Gastrocnemius medialis (tissue), 4 donors: ENCODE measurements at regions not wholly inside any gene's neighbourhood (a gene's known extent, or its start where the extent isn't known, plus 50 kb on each side); places are given as distances from the start of the nearest gene placed in this dataset.

Experiments used
- POLR2A ChIP-seq, 2 donors: fragments of 450-650 bp; IDR thresholded peaks; one replicate each; pipeline ENCODE4 v1.6.1; 2017; ENCODE audit warnings: antibody characterized with exemption in 2 of 2, mild to moderate bottlenecking in 2 of 2, moderate library complexity in 2 of 2
- TF ChIP-seq, protein P1 (sequence below), 5 experiments: fragments of 450-650 bp in 3 of 5; fragments of 200-600 bp in 2 of 5; sonication (generic) in 2 of 5; IDR thresholded peaks in 4 of 5; conservative IDR thresholded peaks in 1 of 5; 1 replicate in 4 of 5; 2 replicates in 1 of 5; pipeline ENCODE4 v1.5.1; 2016 to 2019; ENCODE audit warnings: antibody characterized with exemption in 5 of 5, mild to moderate bottlenecking in 3 of 5, moderate library complexity in 3 of 5

GRCh38 chr2:19688059-19688458, 213.7 kb downstream of the TTC32 start:
- TF ChIP-seq, protein P1, sequence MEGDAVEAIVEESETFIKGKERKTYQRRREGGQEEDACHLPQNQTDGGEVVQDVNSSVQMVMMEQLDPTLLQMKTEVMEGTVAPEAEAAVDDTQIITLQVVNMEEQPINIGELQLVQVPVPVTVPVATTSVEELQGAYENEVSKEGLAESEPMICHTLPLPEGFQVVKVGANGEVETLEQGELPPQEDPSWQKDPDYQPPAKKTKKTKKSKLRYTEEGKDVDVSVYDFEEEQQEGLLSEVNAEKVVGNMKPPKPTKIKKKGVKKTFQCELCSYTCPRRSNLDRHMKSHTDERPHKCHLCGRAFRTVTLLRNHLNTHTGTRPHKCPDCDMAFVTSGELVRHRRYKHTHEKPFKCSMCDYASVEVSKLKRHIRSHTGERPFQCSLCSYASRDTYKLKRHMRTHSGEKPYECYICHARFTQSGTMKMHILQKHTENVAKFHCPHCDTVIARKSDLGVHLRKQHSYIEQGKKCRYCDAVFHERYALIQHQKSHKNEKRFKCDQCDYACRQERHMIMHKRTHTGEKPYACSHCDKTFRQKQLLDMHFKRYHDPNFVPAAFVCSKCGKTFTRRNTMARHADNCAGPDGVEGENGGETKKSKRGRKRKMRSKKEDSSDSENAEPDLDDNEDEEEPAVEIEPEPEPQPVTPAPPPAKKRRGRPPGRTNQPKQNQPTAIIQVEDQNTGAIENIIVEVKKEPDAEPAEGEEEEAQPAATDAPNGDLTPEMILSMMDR (IDR thresholded peaks at IDR 0.05 in 4 of 5, conservative IDR thresholded peaks at IDR 0.05 in 1 of 5): no peak
- no peak for TF ChIP-seq POLR2A (IDR thresholded peaks at IDR 0.05)
